GM12864 (cell line): ENCODE measurements at regions not wholly inside any gene's neighbourhood (a gene's known extent, or its start where the extent isn't known, plus 50 kb on each side); places are given as distances from the start of the nearest gene placed in this dataset.
"Not testable (repeated sequence)": the region's sequence is repeated elsewhere in the genome, so short reads cannot be mapped to it uniquely, and the experiment has no call there.

Experiments
- DNase-seq: peaks from one replicate; pipeline ENCODE4 v3.0.0-alpha.2; 2011; ENCODE audit warnings: low read depth
- H3K4me3 ChIP-seq: 2 replicates; pipeline ENCODE4 v1.5.1; 2011; ENCODE audit warnings: mild to moderate bottlenecking, low read depth, low read length, control low read depth
- CTCF ChIP-seq: IDR thresholded peaks from 2 replicates; pipeline ENCODE4 v1.5.1; 2011; ENCODE audit warnings: low read depth, mild to moderate bottlenecking, moderate library complexity, low read length, control low read depth, inconsistent platforms; ENCODE audit errors: missing control alignments

- DNase-seq = no peak
- H3K4me3 ChIP-seq = no peak overlapping the region
- TF ChIP-seq CTCF = no peak
Measured at GRCh38 chr3:68676136-68676535, 256.2 kb downstream of the TAFA4 start.

DNA sequence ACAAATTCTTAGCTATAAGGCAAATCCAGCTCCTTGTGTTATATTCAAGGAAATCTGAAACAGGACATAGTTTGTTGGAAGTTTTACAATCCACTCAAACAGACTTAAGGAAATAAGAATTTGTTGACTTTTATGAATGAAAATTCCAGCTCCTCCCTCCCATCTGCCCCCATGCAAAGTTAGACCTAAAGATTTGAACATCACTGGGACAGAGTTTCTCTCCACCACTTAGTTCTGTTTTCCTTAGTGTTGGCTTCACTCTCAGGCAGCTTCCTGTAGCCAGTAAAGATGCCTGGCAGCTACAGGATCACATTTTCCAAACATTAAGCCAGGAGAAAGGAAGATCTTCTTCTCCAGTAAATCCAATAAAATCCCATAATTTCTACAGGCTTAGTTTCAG, 265.0 kb downstream of the TAFA4 start:
- H3K4me3 ChIP-seq = no peak overlapping the region
- TF ChIP-seq CTCF = no peak
- no peak for DNase-seq

GRCh38 chr3:68666429-68667136, 265.8 kb downstream of the TAFA4 start:
- no peak for DNase-seq
- TF ChIP-seq CTCF = no peak

GRCh38 chr3:68664276-68664675, 268.1 kb downstream of the TAFA4 start:
- DNase-seq = no peak
- no peak for TF ChIP-seq CTCF
- H3K4me3 ChIP-seq = no peak overlapping the region

More at GRCh38 chr3:68666429-68667136, 265.8 kb downstream of the TAFA4 start:
- no peak overlapping the region for H3K4me3 ChIP-seq

- no peak overlapping the region for H3K4me3 ChIP-seq
- no peak for DNase-seq
- no peak for TF ChIP-seq CTCF
Measured at GRCh38 chr3:68662176-68662575, 270.2 kb downstream of the TAFA4 start.

- H3K4me3 ChIP-seq, DNase-seq: not testable (repeated sequence)
Measured at GRCh38 chr3:68650657-68651056, 281.7 kb downstream of the TAFA4 start.

DNA sequence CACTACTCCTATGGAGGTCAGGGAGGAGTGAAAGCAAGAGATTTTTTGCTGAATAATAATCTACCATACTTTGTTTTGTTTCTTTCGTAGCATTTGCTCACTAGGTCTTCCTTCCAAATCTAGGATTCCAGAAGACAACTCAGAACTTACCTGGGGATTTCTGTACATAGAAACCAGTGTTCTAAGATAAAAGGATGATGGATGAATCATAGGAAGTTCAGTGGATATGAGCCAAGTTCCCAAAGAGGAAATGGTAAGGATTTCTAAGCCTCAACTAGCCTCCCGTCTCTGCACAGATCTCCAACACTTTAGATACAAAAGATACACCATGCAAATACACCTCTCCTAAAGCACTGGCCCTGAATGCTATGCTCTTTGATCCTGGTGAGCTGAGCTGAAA, 283.9 kb downstream of the TAFA4 start:
- TF ChIP-seq CTCF = no peak
- no peak for DNase-seq
- no peak overlapping the region for H3K4me3 ChIP-seq
